ES-I3 (cell line): ENCODE measurements at regions not wholly inside any gene's neighbourhood (a gene's known extent, or its start where the extent isn't known, plus 50 kb on each side); places are given as distances from the start of the nearest gene placed in this dataset.

Source experiments
- H3K36me3 ChIP-seq: 2 replicates; pipeline ENCODE4 v1.6.1; 2013; ENCODE audit warnings: mild to moderate bottlenecking, low read length, control low read depth, moderate library complexity; ENCODE audit not compliant: insufficient read depth
- H3K4me1 ChIP-seq: 2 replicates; pipeline ENCODE4 v1.6.1; 2013; ENCODE audit warnings: mild to moderate bottlenecking, control low read depth, low read length; ENCODE audit not compliant: insufficient read depth
- H3K9ac ChIP-seq: 2 replicates; pipeline ENCODE4 v1.6.1; 2013; ENCODE audit warnings: low read depth, mild to moderate bottlenecking, low read length, moderate library complexity
- H3K9me3 ChIP-seq: 2 replicates; pipeline ENCODE4 v1.6.1; 2013; ENCODE audit warnings: mild to moderate bottlenecking, low read length, moderate library complexity; ENCODE audit not compliant: control insufficient read depth, insufficient read depth

- Histone ChIP-seq H3K9me3 (no peaks in the 10 kb centered on the region), H3K36me3 (no peaks in the 10 kb centered on the region), H3K4me1 (peaks cover 4% of the 10 kb centered on the region; the same call in 1 of the 2 replicates), H3K9ac (no peak overlapping the region)
Observed at GRCh38 chr4:102451266-102451665, 49.9 kb upstream of the NFKB1 start.
